CD4-positive, alpha-beta memory T cell (primary cell): ENCODE measurements at regions not wholly inside any gene's neighbourhood (a gene's known extent, or its start where the extent isn't known, plus 50 kb on each side); places are given as distances from the start of the nearest gene placed in this dataset.

ENCODE experiments used
- CTCF ChIA-PET: fragments of 350-600 bp; sonication (Branson Sonifier 250); formaldehyde crosslinking; loops from one replicate; lab custom pipeline; 2021; ENCODE audit warnings: inconsistent platforms; ENCODE audit not compliant: partially characterized antibody; lab: Charles Lee
- POLR2A ChIA-PET: fragments of 350-600 bp; sonication (Branson Sonifier 250); formaldehyde crosslinking; loops from one replicate; lab custom pipeline; 2021; ENCODE audit not compliant: partially characterized antibody; lab: Charles Lee
- DNase-seq, 5 donors: peaks; one replicate each; pipeline versions ENCODE4 v3.0.0 to v3.0.0-alpha.2; 2020 to 2022; ENCODE audit warnings: mixed read lengths in 1 of 5
- H3K27ac ChIP-seq: one replicate; pipeline ENCODE4 v1.7.0; 2013; ENCODE audit warnings: low read depth, low read length
- H3K27me3 ChIP-seq: 2 replicates; pipeline ENCODE4 v1.7.0; 2013; ENCODE audit warnings: mild to moderate bottlenecking, low read length, moderate library complexity; ENCODE audit not compliant: insufficient read depth
- H3K36me3 ChIP-seq: 2 replicates; pipeline ENCODE4 v1.7.0; 2013; ENCODE audit warnings: mild to moderate bottlenecking, low read length, moderate library complexity; ENCODE audit not compliant: insufficient read depth
- H3K4me1 ChIP-seq: 2 replicates; pipeline ENCODE4 v1.7.0; 2013; ENCODE audit warnings: mild to moderate bottlenecking, low read length, moderate library complexity; ENCODE audit not compliant: insufficient read depth
- H3K4me3 ChIP-seq, 2 donors: one replicate each; pipeline ENCODE4 v1.7.0; 2013; ENCODE audit warnings: low read length in 2 of 2, mild to moderate bottlenecking in 1 of 2
- H3K9me3 ChIP-seq, 2 donors: one replicate each; pipeline ENCODE4 v1.7.0; 2013; ENCODE audit warnings: low read length in 2 of 2, control low read depth in 1 of 2; ENCODE audit not compliant: control insufficient read depth in 1 of 2
- H3K27ac Mint-ChIP-seq, 7 donors: one replicate each; pipeline ENCODE4 v1.8.0; 2020 to 2021; ENCODE audit warnings: mixed read lengths in 7 of 7, mild to moderate bottlenecking in 6 of 7, inconsistent platforms in 3 of 7, moderate library complexity in 3 of 7
- H3K27me3 Mint-ChIP-seq, 2 donors: one replicate each; pipeline ENCODE4 v1.8.0; 2020 to 2021; ENCODE audit warnings: mixed read lengths in 2 of 2
- H3K36me3 Mint-ChIP-seq, 2 donors: one replicate each; pipeline ENCODE4 v1.8.0; 2020 to 2021; ENCODE audit warnings: mixed read lengths in 2 of 2, inconsistent platforms in 1 of 2, mild to moderate bottlenecking in 1 of 2
- H3K4me1 Mint-ChIP-seq, 4 donors: one replicate each; pipeline ENCODE4 v1.8.0; 2020 to 2021; ENCODE audit warnings: mixed read lengths in 4 of 4, mild to moderate bottlenecking in 1 of 4
- H3K4me3 Mint-ChIP-seq, 8 donors: one replicate each; pipeline ENCODE4 v1.8.0; 2020 to 2021; ENCODE audit warnings: mixed read lengths in 8 of 8, mild to moderate bottlenecking in 7 of 8, moderate library complexity in 6 of 8, inconsistent platforms in 3 of 8
- H3K9me3 Mint-ChIP-seq, 8 donors: one replicate each; pipeline ENCODE4 v1.8.0; 2020 to 2021; ENCODE audit warnings: mixed read lengths in 8 of 8, mild to moderate bottlenecking in 5 of 8, inconsistent platforms in 3 of 8, moderate library complexity in 1 of 8
- intact Hi-C: fragments of 100-400 bp; cut with micrococcal nuclease; formaldehyde crosslinking; loops from one replicate; pipeline ENCODE4 v1.15.1; 2023

GRCh38 chr3:176416870-176417269 lies 780.4 kb downstream of the TBL1XR1 start:
- H3K36me3 Mint-ChIP-seq: no peaks in the 10 kb centered on the region
- ChIA-PET POLR2A (interaction anchor here (0.6 kb wide), 1 partner anchor 98 kb away, joined by 3 read pairs; no protein-coding TSS in a partner anchor), CTCF (no interaction called here)
- DNase-seq: no peak
- Histone ChIP-seq H3K4me3 (no peak overlapping the region), H3K9me3 (no peaks in the 10 kb centered on the region), H3K4me1 (no peaks in the 10 kb centered on the region), H3K27me3 (no peaks in the 10 kb centered on the region), H3K27ac (no peak overlapping the region), H3K36me3 (no peaks in the 10 kb centered on the region)
- intact Hi-C loops: no loop called here
- H3K9me3 Mint-ChIP-seq: peaks cover 0 to 8% (median 0%) of the 10 kb centered on the region in 8 donors
- H3K4me3 Mint-ChIP-seq: no peak overlapping the region
- no peak overlapping the region for H3K27ac Mint-ChIP-seq
- H3K4me1 Mint-ChIP-seq: no peaks in the 10 kb centered on the region
- no peaks in the 10 kb centered on the region for H3K27me3 Mint-ChIP-seq

DNA sequence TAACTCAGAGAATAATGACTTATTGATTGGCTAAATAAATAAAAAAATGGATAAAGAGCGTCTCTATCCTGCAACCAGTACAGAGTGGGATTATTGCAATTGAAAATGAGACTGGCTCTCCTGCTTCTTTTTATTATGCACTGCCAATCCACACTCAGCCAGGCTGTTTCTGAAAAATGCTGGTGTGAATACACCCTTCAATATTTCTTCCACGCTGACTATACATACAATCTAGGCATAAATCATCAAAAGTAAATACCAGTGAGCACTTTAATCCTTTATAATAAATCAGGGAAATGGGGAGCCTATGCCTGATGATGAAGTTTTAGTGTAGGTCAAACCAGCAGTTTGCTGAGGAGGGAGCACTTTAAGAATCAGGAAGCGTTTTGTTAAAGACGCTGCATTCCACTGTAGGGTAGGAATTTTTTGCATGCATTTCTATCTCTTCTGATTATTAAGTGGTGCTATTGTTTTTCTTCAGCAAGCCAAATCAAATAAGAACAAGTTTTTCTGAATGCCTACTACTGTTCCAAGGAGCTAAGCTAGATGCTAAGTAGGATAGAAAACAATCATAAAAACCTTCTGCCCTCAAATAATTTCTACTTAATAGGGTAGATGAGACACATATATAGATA lies 781.5 kb downstream of the TBL1XR1 start:
- no peak overlapping the region for H3K4me3 Mint-ChIP-seq
- H3K27me3 ChIP-seq: no peaks in the 10 kb centered on the region
- no peaks in the 10 kb centered on the region for H3K36me3 Mint-ChIP-seq
- no peaks in the 10 kb centered on the region for H3K27me3 Mint-ChIP-seq
- no peaks in the 10 kb centered on the region for H3K9me3 ChIP-seq
- intact Hi-C loops: no loop called here
- H3K4me1 Mint-ChIP-seq: no peaks in the 10 kb centered on the region
- no peak overlapping the region for H3K4me3 ChIP-seq
- no peak overlapping the region for H3K27ac ChIP-seq
- H3K4me1 ChIP-seq: no peaks in the 10 kb centered on the region
- no peak overlapping the region for H3K27ac Mint-ChIP-seq
- ChIA-PET POLR2A (no interaction called here), CTCF (no interaction called here)
- peaks cover 0 to 8% (median 0%) of the 10 kb centered on the region in 8 donors for H3K9me3 Mint-ChIP-seq
- DNase-seq: no peak
- no peaks in the 10 kb centered on the region for H3K36me3 ChIP-seq

DNA sequence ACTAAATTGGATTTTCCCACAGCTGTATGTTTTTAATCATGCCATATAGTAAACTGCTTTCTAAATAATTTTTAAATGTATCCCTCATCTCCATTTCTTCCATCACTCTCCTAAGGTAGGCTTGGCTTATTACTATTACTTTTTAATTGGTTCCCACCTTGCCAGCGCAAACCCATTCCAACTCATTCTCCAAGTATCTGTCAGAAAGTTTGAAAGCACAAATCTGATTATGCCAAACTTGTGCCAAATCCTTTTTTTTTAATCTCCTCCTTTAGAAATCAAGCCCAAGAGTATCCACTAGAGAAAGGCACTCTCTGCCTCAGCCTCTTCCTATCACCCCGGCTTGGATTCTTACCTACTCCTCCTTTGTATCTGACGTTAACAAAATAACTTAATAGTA lies 784.5 kb downstream of the TBL1XR1 start:
- Mint-ChIP-seq H3K27me3 (no peaks in the 10 kb centered on the region), H3K4me3 (no peak overlapping the region), H3K9me3 (peaks cover 0 to 8% (median 0%) of the 10 kb centered on the region in 8 donors), H3K4me1 (no peaks in the 10 kb centered on the region), H3K36me3 (no peaks in the 10 kb centered on the region), H3K27ac (no peak overlapping the region)
- intact Hi-C loops: no loop called here
- CTCF ChIA-PET: no interaction called here
- H3K27me3 ChIP-seq: no peaks in the 10 kb centered on the region
- no peak overlapping the region for H3K27ac ChIP-seq
- H3K36me3 ChIP-seq: no peaks in the 10 kb centered on the region
- H3K4me3 ChIP-seq: no peak overlapping the region
- no peaks in the 10 kb centered on the region for H3K9me3 ChIP-seq
- no peak for DNase-seq
- H3K4me1 ChIP-seq: no peaks in the 10 kb centered on the region
- POLR2A ChIA-PET: no interaction called here

DNA sequence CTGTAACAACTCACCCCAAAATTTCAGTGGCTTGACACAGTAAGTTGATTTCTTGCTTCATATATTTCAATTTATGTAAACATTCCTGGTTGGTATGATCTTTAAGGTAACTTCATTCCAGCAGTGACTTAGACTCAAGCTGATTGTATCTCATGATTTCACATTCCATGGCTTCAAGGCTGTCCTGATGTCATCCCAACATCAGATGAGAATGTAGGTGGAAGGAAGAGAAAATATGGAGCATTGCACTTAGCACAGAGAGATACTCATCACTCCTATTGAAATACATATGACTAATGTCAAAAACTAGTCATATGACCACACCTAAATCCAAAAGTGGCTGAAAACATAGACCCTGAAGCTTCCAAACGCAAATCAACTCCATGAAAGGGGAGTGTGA lies 793.8 kb downstream of the TBL1XR1 start:
- Histone ChIP-seq H3K4me3 (no peak overlapping the region), H3K9me3 (no peaks in the 10 kb centered on the region), H3K4me1 (no peaks in the 10 kb centered on the region), H3K36me3 (no peaks in the 10 kb centered on the region), H3K27ac (no peak overlapping the region), H3K27me3 (no peaks in the 10 kb centered on the region)
- no peak for DNase-seq
- H3K36me3 Mint-ChIP-seq: no peaks in the 10 kb centered on the region
- intact Hi-C loops: no loop called here
- H3K4me1 Mint-ChIP-seq: no peaks in the 10 kb centered on the region
- ChIA-PET CTCF (no interaction called here), POLR2A (no interaction called here)
- H3K9me3 Mint-ChIP-seq: peaks cover 0 to 7% (median under 1%) of the 10 kb centered on the region in 8 donors
- H3K27me3 Mint-ChIP-seq: no peaks in the 10 kb centered on the region
- H3K4me3 Mint-ChIP-seq: no peak overlapping the region
- H3K27ac Mint-ChIP-seq: no peak overlapping the region

GRCh38 chr3:176401211-176401610 lies 796.1 kb downstream of the TBL1XR1 start:
- Histone ChIP-seq H3K27ac (no peak overlapping the region), H3K27me3 (no peaks in the 10 kb centered on the region), H3K9me3 (no peaks in the 10 kb centered on the region), H3K36me3 (no peaks in the 10 kb centered on the region), H3K4me1 (no peaks in the 10 kb centered on the region), H3K4me3 (no peak overlapping the region)
- H3K36me3 Mint-ChIP-seq: no peaks in the 10 kb centered on the region
- H3K4me3 Mint-ChIP-seq: no peak overlapping the region
- intact Hi-C loops: no loop called here
- no peaks in the 10 kb centered on the region for H3K27me3 Mint-ChIP-seq
- H3K4me1 Mint-ChIP-seq: no peaks in the 10 kb centered on the region
- CTCF ChIA-PET: no interaction called here
- POLR2A ChIA-PET: no interaction called here
- no peak for DNase-seq
- H3K27ac Mint-ChIP-seq: no peak overlapping the region
- peaks cover 2 to 10% (median 4%) of the 10 kb centered on the region in 8 donors for H3K9me3 Mint-ChIP-seq

- DNase-seq: no peak
- Histone ChIP-seq H3K36me3 (no peaks in the 10 kb centered on the region), H3K4me3 (no peak overlapping the region), H3K9me3 (no peaks in the 10 kb centered on the region), H3K27ac (no peak overlapping the region), H3K27me3 (no peaks in the 10 kb centered on the region), H3K4me1 (no peaks in the 10 kb centered on the region)
- CTCF ChIA-PET: no interaction called here
- H3K4me3 Mint-ChIP-seq: no peak overlapping the region
- intact Hi-C loops: no loop called here
- no peak overlapping the region for H3K27ac Mint-ChIP-seq
- H3K9me3 Mint-ChIP-seq: peaks cover 3 to 16% (median 6%) of the 10 kb centered on the region in 8 donors
- no peaks in the 10 kb centered on the region for H3K36me3 Mint-ChIP-seq
- POLR2A ChIA-PET: no interaction called here
- no peaks in the 10 kb centered on the region for H3K4me1 Mint-ChIP-seq
- H3K27me3 Mint-ChIP-seq: no peaks in the 10 kb centered on the region
These were observed 798.1 kb downstream of the TBL1XR1 start for GRCh38 chr3:176399193-176399592.

GRCh38 chr3:176395240-176395639 lies 802.0 kb downstream of the TBL1XR1 start:
- Histone ChIP-seq H3K4me1 (no peaks in the 10 kb centered on the region), H3K9me3 (no peaks in the 10 kb centered on the region), H3K4me3 (no peak overlapping the region), H3K27ac (no peak overlapping the region), H3K36me3 (no peaks in the 10 kb centered on the region), H3K27me3 (no peaks in the 10 kb centered on the region)
- H3K4me3 Mint-ChIP-seq: no peak overlapping the region
- ChIA-PET CTCF (interaction anchor here (0.6 kb wide), 1 partner anchor 13 kb away, joined by 3 read pairs; no protein-coding TSS in a partner anchor), POLR2A (no interaction called here)
- intact Hi-C loops: no loop called here
- H3K27me3 Mint-ChIP-seq: no peaks in the 10 kb centered on the region
- H3K4me1 Mint-ChIP-seq: no peaks in the 10 kb centered on the region
- no peak for DNase-seq
- no peak overlapping the region for H3K27ac Mint-ChIP-seq
- no peaks in the 10 kb centered on the region for H3K36me3 Mint-ChIP-seq
- peaks cover 2 to 20% (median 8%) of the 10 kb centered on the region in 8 donors for H3K9me3 Mint-ChIP-seq
